GM12874 (cell line): ENCODE measurements at regions not wholly inside any gene's neighbourhood (a gene's known extent, or its start where the extent isn't known, plus 50 kb on each side); places are given as distances from the start of the nearest gene placed in this dataset.

Experiments used
- CTCF ChIP-seq: IDR thresholded peaks from 2 replicates; pipeline ENCODE4 v1.5.1; 2011; ENCODE audit warnings: low read depth, mild to moderate bottlenecking, control low read depth, low read length, moderate library complexity; ENCODE audit not compliant: insufficient read depth

DNA sequence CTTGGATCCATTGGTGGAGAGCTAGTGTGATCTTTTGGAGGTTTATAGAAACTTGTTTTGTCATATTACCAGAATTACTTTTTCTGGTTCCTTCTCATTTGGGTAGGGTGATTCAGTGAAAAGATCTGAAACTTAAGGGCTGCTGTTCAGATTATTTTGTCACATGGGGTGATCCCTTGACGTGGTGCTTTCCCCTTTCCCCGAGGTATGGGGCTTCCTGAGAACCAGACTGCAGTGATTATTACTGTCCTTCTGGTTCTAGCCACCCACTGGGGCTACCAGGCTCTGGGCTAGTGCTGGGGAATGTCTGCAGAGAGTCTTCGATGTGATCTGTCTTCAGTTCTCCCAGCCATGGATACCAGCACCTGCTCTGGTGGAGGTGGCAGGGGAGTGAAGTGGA is 1030.0 kb downstream of the GRM8 start:
- TF ChIP-seq CTCF = no peak

DNA sequence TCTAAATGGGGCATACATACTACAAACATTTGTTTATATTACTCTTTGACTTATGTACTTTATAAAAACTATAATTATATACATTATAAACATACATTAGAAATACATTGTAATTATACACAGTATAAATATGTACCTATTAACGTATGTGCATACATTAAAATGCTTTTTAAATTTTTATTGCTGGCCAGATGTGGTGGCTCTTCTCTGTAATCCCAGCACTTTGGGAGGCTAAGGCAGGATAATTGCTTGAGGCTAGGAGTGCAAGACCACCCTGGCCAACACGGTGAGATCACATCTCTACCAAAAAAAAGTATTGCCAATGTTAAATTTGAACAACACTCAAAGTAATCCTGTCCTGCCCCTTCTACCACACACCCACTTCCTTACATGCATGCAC is 1037.0 kb downstream of the GRM8 start:
- TF ChIP-seq CTCF = no peak

DNA sequence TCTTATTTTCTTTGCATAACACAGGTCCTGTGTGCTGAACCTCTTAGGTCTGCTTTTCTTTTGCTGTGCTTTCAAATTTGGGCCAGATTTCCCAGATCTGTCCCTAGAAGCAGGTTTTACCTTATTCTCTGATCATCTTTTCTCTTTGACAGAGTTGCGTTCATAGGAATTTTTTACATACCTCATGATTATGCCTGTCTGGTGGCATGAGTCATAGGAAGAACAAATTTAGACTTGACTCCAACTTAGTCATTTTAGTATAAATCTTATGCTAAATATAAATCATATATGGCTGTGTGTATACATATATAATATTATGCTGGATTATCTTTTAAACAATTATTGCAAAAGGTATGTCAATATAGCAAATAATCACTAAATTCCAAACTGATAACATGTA is 1038.9 kb downstream of the GRM8 start:
- no peak for TF ChIP-seq CTCF

GRCh38 chr7:126211875-126212274 is 1040.9 kb downstream of the GRM8 start:
- no peak for TF ChIP-seq CTCF

GRCh38 chr7:126210707-126211106 is 1042.0 kb downstream of the GRM8 start:
- no peak for TF ChIP-seq CTCF

DNA sequence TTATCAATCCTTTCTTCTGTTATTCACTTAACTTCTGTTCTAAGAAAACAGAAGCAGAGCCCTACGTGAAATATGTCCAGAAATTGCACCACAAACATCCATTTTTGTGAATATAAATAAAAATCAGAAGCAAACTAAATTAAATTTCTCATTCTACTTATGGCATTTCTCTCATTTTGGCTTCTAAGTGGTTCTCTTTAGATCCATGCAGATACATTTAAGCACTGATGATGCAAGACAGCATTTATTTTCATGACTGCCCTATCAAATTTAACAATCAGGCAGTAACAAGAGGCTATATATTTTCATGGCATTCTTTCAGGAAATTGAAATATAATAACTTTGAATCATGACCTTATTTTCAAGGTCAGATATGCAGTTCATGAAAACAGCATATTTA is 1049.6 kb downstream of the GRM8 start:
- TF ChIP-seq CTCF = no peak

DNA sequence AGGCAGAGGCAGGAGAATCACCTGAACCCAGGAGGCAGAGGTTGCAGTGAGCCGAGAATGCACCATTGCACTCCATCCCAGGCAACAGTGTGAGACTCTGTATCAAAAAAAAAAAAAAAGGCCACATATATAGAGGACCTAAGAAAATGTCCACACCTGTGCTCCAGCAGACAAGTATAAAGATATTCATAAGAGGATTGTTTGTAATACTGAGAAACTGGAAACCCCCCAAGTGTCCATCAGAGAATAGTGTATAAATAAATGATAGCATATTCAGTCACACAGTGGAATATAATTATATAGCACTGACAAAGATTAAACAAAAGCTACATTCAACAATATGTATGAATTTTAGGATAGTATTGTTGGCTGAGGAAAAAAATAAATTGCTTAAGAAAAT is 1050.6 kb downstream of the GRM8 start:
- TF ChIP-seq CTCF = no peak

- TF ChIP-seq CTCF = no peak
These were observed 1066.7 kb downstream of the GRM8 start for GRCh38 chr7:126185959-126186580.
